ENCODE measurements at regions not wholly inside any gene's neighbourhood (a gene's known extent, or its start where the extent isn't known, plus 50 kb on each side); places are given as distances from the start of the nearest gene placed in this dataset.
A peak's percentile ranks its signal among the peaks of the same experiment; 100 is the strongest.

- no peak for DNase-seq
Observed at GRCh38 chr7:68461430-68461829, 1136.8 kb upstream of the AUTS2 start.

GRCh38 chr7:68470836-68471435 is 1127.3 kb upstream of the AUTS2 start:
- intact Hi-C loops (cut with DNase I) = no loop called here
- peak in 1 of 42 donors; percentile 26 for DNase-seq

More at GRCh38 chr7:68461430-68461829, 1136.8 kb upstream of the AUTS2 start:
- intact Hi-C loops (cut with DNase I) = no loop called here

- DNase-seq = no peak
- intact Hi-C loops (cut with DNase I) = no loop called here
Observed at GRCh38 chr7:68472688-68473087, 1125.6 kb upstream of the AUTS2 start.

GRCh38 chr7:68474661-68475216 is 1123.5 kb upstream of the AUTS2 start:
- intact Hi-C loops (cut with DNase I) = no loop called here
- DNase-seq = no peak

- intact Hi-C loops (cut with DNase I) = no loop called here
- no peak for DNase-seq
Observed at GRCh38 chr7:68476966-68477365, 1121.3 kb upstream of the AUTS2 start.

GRCh38 chr7:68478326-68478725 is 1119.9 kb upstream of the AUTS2 start:
- DNase-seq = no peak
- intact Hi-C loops (cut with DNase I) = no loop called here

GRCh38 chr7:68482800-68483199 is 1115.5 kb upstream of the AUTS2 start:
- intact Hi-C loops (cut with DNase I) = no loop called here
- no peak for DNase-seq

GRCh38 chr7:68484731-68485130 is 1113.5 kb upstream of the AUTS2 start:
- intact Hi-C loops (cut with DNase I) = no loop called here
- peak in 31 of 42 donors; percentile 7 to 76 (median 33) for DNase-seq

GRCh38 chr7:68485253-68485917 is 1112.9 kb upstream of the AUTS2 start:
- DNase-seq = no peak
- intact Hi-C loops (cut with DNase I) = no loop called here

- peak in 1 of 42 donors; percentile 18 for DNase-seq
Observed at GRCh38 chr7:68488341-68489060, 1109.8 kb upstream of the AUTS2 start.

GRCh38 chr7:68491523-68492358 is 1106.5 kb upstream of the AUTS2 start:
- DNase-seq = no peak
- intact Hi-C loops (cut with DNase I) = no loop called here

More at GRCh38 chr7:68488341-68489060, 1109.8 kb upstream of the AUTS2 start:
- intact Hi-C loops (cut with DNase I) = no loop called here

GRCh38 chr7:68492359-68492690 is 1106.0 kb upstream of the AUTS2 start:
- DNase-seq = no peak
- intact Hi-C loops (cut with DNase I) = no loop called here

GRCh38 chr7:68503400-68503799 is 1094.9 kb upstream of the AUTS2 start:
- intact Hi-C loops (cut with DNase I) = no loop called here
- no peak for DNase-seq

GRCh38 chr7:68504716-68505115 is 1093.6 kb upstream of the AUTS2 start:
- intact Hi-C loops (cut with DNase I) = no loop called here
- no peak for DNase-seq

GRCh38 chr7:68505721-68506120 is 1092.6 kb upstream of the AUTS2 start:
- intact Hi-C loops (cut with DNase I) = no loop called here
- no peak for DNase-seq

- intact Hi-C loops (cut with DNase I) = no loop called here
- no peak for DNase-seq
Observed at GRCh38 chr7:68507668-68508067, 1090.6 kb upstream of the AUTS2 start.

GRCh38 chr7:68509054-68509453 is 1089.2 kb upstream of the AUTS2 start:
- intact Hi-C loops (cut with DNase I) = no loop called here
- DNase-seq = no peak

GRCh38 chr7:68509603-68510002 is 1088.7 kb upstream of the AUTS2 start:
- intact Hi-C loops (cut with DNase I) = no loop called here
- DNase-seq = no peak

GRCh38 chr7:68511281-68511680 is 1087.0 kb upstream of the AUTS2 start:
- peak in 16 of 42 donors; percentile 5 to 31 (median 16) for DNase-seq
- intact Hi-C loops (cut with DNase I) = no loop called here

All from head of caudate nucleus (tissue), 42 donors.